HCT116 (cell line): ENCODE measurements at regions not wholly inside any gene's neighbourhood (a gene's known extent, or its start where the extent isn't known, plus 50 kb on each side); places are given as distances from the start of the nearest gene placed in this dataset.

ENCODE experiments used
- ATAC-seq: fragments of 200-7000 bp; cut with Tn5 transposase; 2 replicates; pipeline ENCODE4 v1.9.1; 2020; ENCODE audit warnings: mild to moderate bottlenecking, moderate library complexity
- BruUV-seq: library from RNA; stranded (reverse); fragments of 400-500 nt; replicated peaks from 2 replicates; lab custom pipeline; 2021; lab: Mats Ljungman, UMichigan
- CTCF ChIA-PET: fragments of 300-600 bp; sonication (Branson Sonifier 250); formaldehyde crosslinking; loops from one replicate; lab custom pipeline; 2021; ENCODE audit warnings: antibody characterized with exemption; lab: Charles Lee
- POLR2A ChIA-PET: fragments of 300-600, 350-600 bp; sonication (Branson Sonifier 250); formaldehyde crosslinking; loops from one replicate; lab custom pipeline; 2021; ENCODE audit warnings: antibody characterized with exemption; lab: Charles Lee
- RAD21 ChIA-PET, 2 experiments: fragments of 300-600 bp; sonication (Branson Sonifier 250); formaldehyde crosslinking; loops; one replicate each; lab custom pipeline; 2023; ENCODE audit warnings: low total read pairs in 2 of 2; ENCODE audit not compliant: uncharacterized antibody in 2 of 2, unreplicated experiment in 2 of 2, low non-redundant PET in 1 of 2; lab: Charles Lee
- DNase-seq: peaks from one replicate; pipeline ENCODE4 v3.0.0-alpha.2; 2010; ENCODE audit warnings: low read depth, low spot score
- H2AFZ ChIP-seq: fragments of 200-600 bp; shearing (Covaris generic), sonication (generic); 2 replicates; pipeline ENCODE4 v1.6.1; 2017; ENCODE audit warnings: low read depth, mixed run types, mixed read lengths, antibody characterized with exemption, low read length; ENCODE audit not compliant: poor library complexity, severe bottlenecking
- H3K27ac ChIP-seq: 2 replicates; pipeline ENCODE4 v1.5.1; 2012; ENCODE audit warnings: low read depth, low read length
- H3K27me3 ChIP-seq: fragments of 200-600 bp; sonication (generic); 2 replicates; pipeline ENCODE4 v1.6.1; 2016; ENCODE audit warnings: mixed run types, low read length, mixed read lengths; ENCODE audit not compliant: insufficient read depth
- H3K36me3 ChIP-seq, 2 experiments: fragments of 200-500 bp in 1 of 2; fragments of 200-600 bp in 1 of 2; sonication (Bioruptor generic) in 1 of 2; sonication (generic) in 1 of 2; 2 replicates each; pipeline versions ENCODE4 v1.5.1 to v1.6.1; 2014 to 2016; ENCODE audit warnings: low read length in 2 of 2, inconsistent platforms in 1 of 2, mixed read lengths in 1 of 2, mixed run types in 1 of 2; ENCODE audit not compliant: insufficient read depth in 2 of 2, control insufficient read depth in 1 of 2
- H3K4me1 ChIP-seq, 2 experiments: fragments of 200-600 bp in 1 of 2; sonication (generic) in 1 of 2; 2 replicates each; pipeline versions ENCODE4 v1.5.1 to v1.6.1; 2012 to 2017; ENCODE audit warnings: low read length in 2 of 2, inconsistent platforms in 1 of 2, mild to moderate bottlenecking in 1 of 2, mixed read lengths in 1 of 2, mixed run types in 1 of 2, moderate library complexity in 1 of 2; ENCODE audit not compliant: insufficient read depth in 2 of 2, control insufficient read depth in 1 of 2
- H3K4me2 ChIP-seq: fragments of 200-600 bp; sonication (generic); 2 replicates; pipeline ENCODE4 v1.6.1; 2017; ENCODE audit warnings: mixed run types, low read length, mixed read lengths
- H3K4me3 ChIP-seq, 2 experiments: fragments of 200-600 bp in 1 of 2; sonication (generic) in 1 of 2; replicated peaks in 1 of 2; 2 replicates each; pipeline ENCODE4 v1.5.1; 2011 to 2016; ENCODE audit warnings: low read length in 2 of 2, control low read depth in 1 of 2, low read depth in 1 of 2, mild to moderate bottlenecking in 1 of 2, mixed read lengths in 1 of 2, mixed run types in 1 of 2
- H3K79me2 ChIP-seq: fragments of 200-600 bp; sonication (generic); 2 replicates; pipeline ENCODE4 v1.6.1; 2017; ENCODE audit warnings: mild to moderate bottlenecking, mixed run types, low read length, moderate library complexity, mixed read lengths; ENCODE audit not compliant: insufficient read depth
- H3K9ac ChIP-seq: fragments of 200-600 bp; sonication (generic); 2 replicates; pipeline ENCODE4 v1.6.1; 2016; ENCODE audit warnings: low read length, mixed read lengths
- H3K9me2 ChIP-seq: fragments of 200-600 bp; sonication (generic), shearing (Covaris generic); 2 replicates; pipeline ENCODE4 v1.6.1; 2017; ENCODE audit warnings: mixed run types, mild to moderate bottlenecking, moderate library complexity; ENCODE audit not compliant: insufficient read depth
- H3K9me3 ChIP-seq, 2 experiments: fragments of 200-500 bp in 1 of 2; fragments of 200-600 bp in 1 of 2; sonication (Bioruptor generic) in 1 of 2; sonication (generic) in 1 of 2; 2 replicates each; pipeline ENCODE4 v1.6.1; 2014 to 2017; ENCODE audit warnings: low read length in 2 of 2, mixed read lengths in 2 of 2, inconsistent platforms in 1 of 2, low read depth in 1 of 2, mild to moderate bottlenecking in 1 of 2, mixed run types in 1 of 2, moderate library complexity in 1 of 2; ENCODE audit not compliant: control insufficient read depth in 1 of 2, insufficient read depth in 1 of 2
- H4K20me1 ChIP-seq: fragments of 200-600 bp; sonication (generic), shearing (Covaris generic); 2 replicates; pipeline ENCODE4 v1.6.1; 2017; ENCODE audit warnings: mixed run types, mild to moderate bottlenecking, moderate library complexity; ENCODE audit not compliant: insufficient read depth
- CBX3 ChIP-seq: IDR thresholded peaks from 2 replicates; pipeline ENCODE4 v1.6.1; 2012; ENCODE audit warnings: low read depth
- CEBPB ChIP-seq: IDR thresholded peaks from 2 replicates; pipeline ENCODE4 v1.6.1; 2012; ENCODE audit warnings: low read depth
- ELF1 ChIP-seq: IDR thresholded peaks from 2 replicates; pipeline ENCODE4 v1.6.1; 2012; ENCODE audit warnings: low read depth, borderline replicate concordance
- EZH2phosphoT487 ChIP-seq: fragments of 200-600 bp; IDR thresholded peaks from 2 replicates; pipeline ENCODE4 v1.6.1; 2018; ENCODE audit warnings: antibody characterized with exemption, borderline replicate concordance
- FOSL1 ChIP-seq: IDR thresholded peaks from 2 replicates; pipeline ENCODE4 v1.6.1; 2012; ENCODE audit warnings: low read depth
- JUND ChIP-seq: IDR thresholded peaks from 2 replicates; pipeline ENCODE4 v1.6.1; 2012
- POLR2A ChIP-seq: IDR thresholded peaks from 2 replicates; pipeline ENCODE4 v1.7.0; 2011; ENCODE audit warnings: borderline replicate concordance; ENCODE audit not compliant: insufficient read depth, insufficient read length; ENCODE audit errors: extremely low read depth
- POLR2AphosphoS5 ChIP-seq: IDR thresholded peaks from 2 replicates; pipeline ENCODE4 v1.6.1; 2011; ENCODE audit warnings: mild to moderate bottlenecking, low read depth, low read length, moderate library complexity
- RAD21 ChIP-seq: IDR thresholded peaks from 2 replicates; pipeline ENCODE4 v1.6.1; 2012; ENCODE audit warnings: low read depth, mild to moderate bottlenecking
- SP1 ChIP-seq: IDR thresholded peaks from 2 replicates; pipeline ENCODE4 v1.6.1; 2012; ENCODE audit warnings: low read depth
- SRF ChIP-seq: IDR thresholded peaks from 2 replicates; pipeline ENCODE4 v1.6.1; 2012; ENCODE audit warnings: low read depth
- TCF7L2 ChIP-seq: IDR thresholded peaks from 2 replicates; pipeline ENCODE4 v1.7.0; 2011; ENCODE audit warnings: borderline replicate concordance, inconsistent platforms; ENCODE audit not compliant: insufficient read depth, insufficient read length; ENCODE audit errors: extremely low read depth
- ZFX ChIP-seq: fragments of 450-650 bp; IDR thresholded peaks from 2 replicates; pipeline ENCODE4 v1.6.1; 2017
- intact Hi-C: fragments of 100-400 bp; cut with micrococcal nuclease; formaldehyde crosslinking; loops from 2 replicates; pipeline ENCODE4 v1.10.0; 2022
- TF ChIP-seq, protein P1 (sequence below): IDR thresholded peaks from 2 replicates; pipeline ENCODE4 v1.6.1; 2012; ENCODE audit warnings: low read depth
- TF ChIP-seq, protein P2 (sequence below): IDR thresholded peaks from 2 replicates; pipeline ENCODE4 v1.6.1; 2011; ENCODE audit warnings: mild to moderate bottlenecking, low read length, moderate library complexity; ENCODE audit not compliant: insufficient replicate concordance; ENCODE audit errors: extremely low read depth

DNA sequence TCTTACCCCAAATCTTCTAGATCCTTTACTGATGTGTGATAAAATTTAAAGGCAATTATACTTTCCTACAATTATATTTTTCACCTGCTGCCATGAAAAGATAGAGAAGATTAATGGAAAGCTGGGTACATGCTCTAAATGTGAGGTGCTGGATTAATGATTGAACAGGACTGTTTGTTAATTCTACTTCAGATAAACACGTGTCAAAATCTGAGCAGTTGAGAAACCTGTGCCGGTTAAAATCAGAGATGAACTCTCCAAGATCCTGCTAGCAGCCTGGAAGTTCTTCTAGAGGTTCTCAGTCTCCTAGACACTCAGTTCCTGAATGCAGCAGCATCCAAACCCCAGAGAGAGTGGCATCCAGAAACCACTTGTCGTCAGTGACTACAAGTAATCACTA, 69.2 kb downstream of the INHBA start:
- Histone ChIP-seq H2AFZ (no peak overlapping the region), H3K79me2 (no peaks in the 10 kb centered on the region), H4K20me1 (no peaks in the 10 kb centered on the region), H3K9me2 (no peaks in the 10 kb centered on the region), H3K4me3 (no peak overlapping the region), H3K4me1 (no peaks in the 10 kb centered on the region), H3K27ac (no peak overlapping the region), H3K9me3 (no peaks in the 10 kb centered on the region), H3K36me3 (no peaks in the 10 kb centered on the region), H3K27me3 (no peaks in the 10 kb centered on the region), H3K4me2 (no peak overlapping the region), H3K9ac (no peak overlapping the region)
- intact Hi-C loops = no loop called here
- DNase-seq (no peak), ATAC-seq (no peak)
- TF ChIP-seq POLR2A (no peak), ZFX (no peak), TCF7L2 (no peak), POLR2AphosphoS5 (no peak), CBX3 (no peak), ELF1 (no peak), SRF (no peak), FOSL1 (no peak), JUND (no peak), EZH2phosphoT487 (no peak), SP1 (no peak), RAD21 (no peak), CEBPB (no peak)
- TF ChIP-seq, protein P1, sequence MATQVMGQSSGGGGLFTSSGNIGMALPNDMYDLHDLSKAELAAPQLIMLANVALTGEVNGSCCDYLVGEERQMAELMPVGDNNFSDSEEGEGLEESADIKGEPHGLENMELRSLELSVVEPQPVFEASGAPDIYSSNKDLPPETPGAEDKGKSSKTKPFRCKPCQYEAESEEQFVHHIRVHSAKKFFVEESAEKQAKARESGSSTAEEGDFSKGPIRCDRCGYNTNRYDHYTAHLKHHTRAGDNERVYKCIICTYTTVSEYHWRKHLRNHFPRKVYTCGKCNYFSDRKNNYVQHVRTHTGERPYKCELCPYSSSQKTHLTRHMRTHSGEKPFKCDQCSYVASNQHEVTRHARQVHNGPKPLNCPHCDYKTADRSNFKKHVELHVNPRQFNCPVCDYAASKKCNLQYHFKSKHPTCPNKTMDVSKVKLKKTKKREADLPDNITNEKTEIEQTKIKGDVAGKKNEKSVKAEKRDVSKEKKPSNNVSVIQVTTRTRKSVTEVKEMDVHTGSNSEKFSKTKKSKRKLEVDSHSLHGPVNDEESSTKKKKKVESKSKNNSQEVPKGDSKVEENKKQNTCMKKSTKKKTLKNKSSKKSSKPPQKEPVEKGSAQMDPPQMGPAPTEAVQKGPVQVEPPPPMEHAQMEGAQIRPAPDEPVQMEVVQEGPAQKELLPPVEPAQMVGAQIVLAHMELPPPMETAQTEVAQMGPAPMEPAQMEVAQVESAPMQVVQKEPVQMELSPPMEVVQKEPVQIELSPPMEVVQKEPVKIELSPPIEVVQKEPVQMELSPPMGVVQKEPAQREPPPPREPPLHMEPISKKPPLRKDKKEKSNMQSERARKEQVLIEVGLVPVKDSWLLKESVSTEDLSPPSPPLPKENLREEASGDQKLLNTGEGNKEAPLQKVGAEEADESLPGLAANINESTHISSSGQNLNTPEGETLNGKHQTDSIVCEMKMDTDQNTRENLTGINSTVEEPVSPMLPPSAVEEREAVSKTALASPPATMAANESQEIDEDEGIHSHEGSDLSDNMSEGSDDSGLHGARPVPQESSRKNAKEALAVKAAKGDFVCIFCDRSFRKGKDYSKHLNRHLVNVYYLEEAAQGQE = no peak
- TF ChIP-seq, protein P2, sequence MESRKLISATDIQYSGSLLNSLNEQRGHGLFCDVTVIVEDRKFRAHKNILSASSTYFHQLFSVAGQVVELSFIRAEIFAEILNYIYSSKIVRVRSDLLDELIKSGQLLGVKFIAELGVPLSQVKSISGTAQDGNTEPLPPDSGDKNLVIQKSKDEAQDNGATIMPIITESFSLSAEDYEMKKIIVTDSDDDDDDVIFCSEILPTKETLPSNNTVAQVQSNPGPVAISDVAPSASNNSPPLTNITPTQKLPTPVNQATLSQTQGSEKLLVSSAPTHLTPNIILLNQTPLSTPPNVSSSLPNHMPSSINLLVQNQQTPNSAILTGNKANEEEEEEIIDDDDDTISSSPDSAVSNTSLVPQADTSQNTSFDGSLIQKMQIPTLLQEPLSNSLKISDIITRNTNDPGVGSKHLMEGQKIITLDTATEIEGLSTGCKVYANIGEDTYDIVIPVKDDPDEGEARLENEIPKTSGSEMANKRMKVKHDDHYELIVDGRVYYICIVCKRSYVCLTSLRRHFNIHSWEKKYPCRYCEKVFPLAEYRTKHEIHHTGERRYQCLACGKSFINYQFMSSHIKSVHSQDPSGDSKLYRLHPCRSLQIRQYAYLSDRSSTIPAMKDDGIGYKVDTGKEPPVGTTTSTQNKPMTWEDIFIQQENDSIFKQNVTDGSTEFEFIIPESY = no peak
- ChIA-PET RAD21 (no interaction called here), POLR2A (no interaction called here), CTCF (no interaction called here)
- no TSS peak for BruUV-seq
